Stimulated activated CD4-positive, alpha-beta T cell treated with anti-CD3 and anti-CD28 coated beads, Interleukin-4, amount 100 ng/mL, for 1 hour (primary cell): ENCODE measurements at regions not wholly inside any gene's neighbourhood (a gene's known extent, or its start where the extent isn't known, plus 50 kb on each side); places are given as distances from the start of the nearest gene placed in this dataset.
"Not testable (repeated sequence)": the region's sequence is repeated elsewhere in the genome, so short reads cannot be mapped to it uniquely, and the experiment has no call there.

Source experiments
- DNase-seq: peaks from one replicate; pipeline ENCODE4 v3.0.0-alpha.2; 2020

GRCh38 chr12:126952096-126953007 is 1314.6 kb upstream of the TMEM132C start:
- no peak for DNase-seq

- DNase-seq: no peak
Measured at GRCh38 chr12:126953365-126953889, 1313.5 kb upstream of the TMEM132C start.

- no peak for DNase-seq
Measured at GRCh38 chr12:126960221-126960620, 1306.7 kb upstream of the TMEM132C start.

- DNase-seq: no peak
Measured at GRCh38 chr12:126960709-126961108, 1306.3 kb upstream of the TMEM132C start.

GRCh38 chr12:126963825-126964224 is 1303.1 kb upstream of the TMEM132C start:
- no peak for DNase-seq

- no peak for DNase-seq
Measured at GRCh38 chr12:126966498-126966897, 1300.5 kb upstream of the TMEM132C start.

- DNase-seq: no peak
Measured at GRCh38 chr12:126967152-126967551, 1299.8 kb upstream of the TMEM132C start.

GRCh38 chr12:126974779-126975178 is 1292.2 kb upstream of the TMEM132C start:
- DNase-seq: no peak

GRCh38 chr12:126976579-126976978 is 1290.4 kb upstream of the TMEM132C start:
- DNase-seq: no peak

GRCh38 chr12:126979564-126979963 is 1287.4 kb upstream of the TMEM132C start:
- DNase-seq: not testable (repeated sequence)

GRCh38 chr12:126982707-126983106 is 1284.3 kb upstream of the TMEM132C start:
- DNase-seq: no peak

- DNase-seq: not testable (repeated sequence)
Measured at GRCh38 chr12:126983735-126984134, 1283.2 kb upstream of the TMEM132C start.

GRCh38 chr12:126985663-126986062 is 1281.3 kb upstream of the TMEM132C start:
- DNase-seq: not testable (repeated sequence)

- no peak for DNase-seq
Measured at GRCh38 chr12:126989532-126989931, 1277.4 kb upstream of the TMEM132C start.

- no peak for DNase-seq
Measured at GRCh38 chr12:126993898-126994297, 1273.1 kb upstream of the TMEM132C start.

- DNase-seq: no peak
Measured at GRCh38 chr12:126994599-126994998, 1272.4 kb upstream of the TMEM132C start.

GRCh38 chr12:126998031-126998430 is 1268.9 kb upstream of the TMEM132C start:
- DNase-seq: no peak

- DNase-seq: no peak
Measured at GRCh38 chr12:126998747-126999285, 1268.2 kb upstream of the TMEM132C start.

- DNase-seq: no peak
Measured at GRCh38 chr12:126999352-126999751, 1267.6 kb upstream of the TMEM132C start.

- DNase-seq: no peak
Measured at GRCh38 chr12:127005406-127005805, 1261.6 kb upstream of the TMEM132C start.

GRCh38 chr12:127006972-127007371 is 1260.0 kb upstream of the TMEM132C start:
- no peak for DNase-seq

GRCh38 chr12:127008755-127009403 is 1258.1 kb upstream of the TMEM132C start:
- DNase-seq: no peak

GRCh38 chr12:127012109-127012508 is 1254.9 kb upstream of the TMEM132C start:
- no peak for DNase-seq

- no peak for DNase-seq
Measured at GRCh38 chr12:127013197-127013596, 1253.8 kb upstream of the TMEM132C start.
